G401 (cell line): ENCODE measurements at regions not wholly inside any gene's neighbourhood (a gene's known extent, or its start where the extent isn't known, plus 50 kb on each side); places are given as distances from the start of the nearest gene placed in this dataset.
"Not testable (repeated sequence)": the region's sequence is repeated elsewhere in the genome, so short reads cannot be mapped to it uniquely, and the experiment has no call there.

ENCODE experiments used
- DNase-seq: peaks from one replicate; pipeline ENCODE4 v3.0.0-alpha.2; 2015; ENCODE audit warnings: low spot score
- in situ Hi-C: cut with HindIII; loops from 2 replicates; pipeline ENCODE4 v1.10.0; 2016; ENCODE audit warnings: low sequenced_read_pairs, mixed read lengths

DNA sequence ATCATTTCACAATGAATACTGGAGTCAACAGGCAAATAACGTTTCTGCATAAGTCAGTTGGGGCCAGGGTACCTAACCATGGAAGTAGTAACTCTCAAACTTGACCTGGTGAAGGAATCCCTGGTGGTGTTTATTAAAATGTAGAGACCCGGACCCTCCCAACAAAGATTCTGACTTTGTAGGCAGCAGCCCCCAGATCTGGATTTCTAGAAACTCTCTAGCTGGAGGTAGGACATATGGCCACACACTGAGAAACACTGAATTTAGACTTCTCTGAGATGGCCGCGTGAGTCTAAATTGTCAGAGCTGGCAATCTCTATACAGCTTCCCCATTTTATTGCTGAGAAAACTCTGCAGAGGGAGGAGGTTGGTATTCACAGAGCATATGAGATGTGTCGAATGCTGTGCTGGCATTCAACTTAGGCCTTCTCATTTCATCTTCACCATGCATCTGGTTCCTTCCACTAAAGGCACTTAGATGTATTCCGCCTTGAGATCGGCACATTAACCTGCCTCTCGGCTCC is 278.1 kb downstream of the CYRIA start:
- DNase-seq: no peak
- in situ Hi-C loops: no loop called here

DNA sequence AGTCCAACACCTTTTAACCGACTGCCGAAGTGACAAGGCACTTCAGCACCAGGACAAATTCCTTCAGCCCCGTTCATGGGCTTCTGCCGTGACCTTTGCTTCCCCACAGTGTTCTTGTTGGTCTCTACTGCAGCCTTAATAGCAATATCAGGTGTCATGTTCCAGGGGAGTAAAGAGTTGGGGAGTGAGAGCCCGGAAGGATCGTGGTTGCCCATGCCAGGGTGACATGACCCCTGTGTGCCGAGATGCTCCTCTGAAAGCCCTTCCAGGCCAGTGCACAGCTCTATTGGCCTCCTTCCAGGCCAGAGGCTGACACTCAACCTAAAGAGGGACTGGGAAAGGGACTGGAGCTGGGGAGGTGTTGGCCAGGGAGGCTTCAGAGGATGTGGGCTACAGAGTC is 279.2 kb downstream of the CYRIA start:
- in situ Hi-C loops: no loop called here
- no peak for DNase-seq

DNA sequence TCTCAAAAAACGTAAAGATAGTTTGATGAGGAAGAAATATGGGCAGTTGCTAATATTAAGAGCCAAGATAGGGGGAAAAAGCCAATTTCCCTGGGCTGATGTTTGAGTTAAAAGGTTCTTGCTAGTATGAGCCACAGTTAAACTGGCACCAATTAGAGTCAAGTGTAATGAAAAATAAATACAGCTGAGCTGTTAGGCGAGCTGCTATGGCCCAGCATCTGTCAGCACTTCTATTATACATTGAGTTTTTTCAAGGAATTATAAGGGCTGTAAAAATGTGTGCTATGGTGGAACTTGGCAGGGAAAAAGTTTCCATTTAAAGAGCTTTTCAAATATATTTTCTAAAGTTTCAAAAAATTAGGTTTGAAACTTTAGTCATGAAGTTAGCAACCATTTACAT is 279.6 kb downstream of the CYRIA start:
- DNase-seq: no peak
- in situ Hi-C loops: no loop called here

DNA sequence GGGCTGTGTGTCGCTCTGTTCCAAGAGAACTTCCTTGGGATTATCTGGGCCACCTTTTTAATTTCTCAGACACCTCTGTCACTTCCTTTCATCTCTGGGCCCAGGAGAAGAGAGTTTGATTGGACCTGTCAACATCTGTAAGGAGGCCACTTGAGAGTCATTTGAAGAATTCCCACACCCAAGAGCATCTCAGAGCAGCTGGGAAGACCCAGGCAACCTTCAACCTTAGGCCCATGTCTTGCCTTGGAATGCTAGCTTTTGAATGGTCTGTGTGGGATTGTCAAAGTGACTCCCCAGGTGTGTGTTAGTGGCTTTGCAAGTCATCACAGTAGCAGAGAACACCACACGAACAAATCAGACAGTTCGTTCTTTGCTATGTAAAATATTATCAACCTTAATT is 280.3 kb downstream of the CYRIA start:
- in situ Hi-C loops: no loop called here
- DNase-seq: no peak

DNA sequence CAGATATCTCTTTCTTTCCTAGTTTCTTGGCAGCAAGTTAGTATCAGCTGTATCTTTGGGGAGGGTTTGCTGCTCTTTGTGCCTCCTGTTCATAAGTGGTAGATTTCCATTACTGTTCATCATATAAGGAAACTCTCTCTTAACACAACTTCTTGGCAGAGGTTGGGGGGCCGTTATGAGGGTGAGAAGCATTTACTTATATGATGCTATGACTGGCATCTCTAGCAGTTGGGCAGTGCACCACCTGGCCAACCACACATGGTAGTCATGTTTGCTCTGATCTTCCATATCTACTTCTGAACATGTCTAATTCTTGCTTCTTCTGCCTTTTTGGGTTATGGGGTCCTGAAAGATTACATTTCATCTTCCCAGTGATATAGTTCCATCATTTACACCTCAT is 282.2 kb downstream of the CYRIA start:
- in situ Hi-C loops: no loop called here
- DNase-seq: no peak

DNA sequence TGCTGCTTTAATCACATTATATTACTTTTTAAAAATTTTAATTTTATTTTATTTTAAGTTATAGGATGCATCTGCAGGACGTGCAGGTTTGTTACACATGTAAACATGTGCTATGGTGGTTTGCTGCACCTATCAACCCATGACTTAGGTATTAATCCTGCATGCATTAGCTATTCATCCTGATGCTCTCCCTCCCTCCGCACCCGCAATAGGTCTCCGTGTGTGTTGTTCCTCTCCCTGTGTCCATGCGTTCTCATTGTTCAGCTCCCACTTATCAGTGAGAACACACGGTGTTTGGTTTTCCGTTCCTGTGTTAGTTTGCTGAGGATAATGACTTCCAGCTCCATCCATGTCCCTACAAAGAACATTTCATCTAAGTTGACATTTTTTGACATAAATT is 283.2 kb downstream of the CYRIA start:
- no peak for DNase-seq
- in situ Hi-C loops: no loop called here

DNA sequence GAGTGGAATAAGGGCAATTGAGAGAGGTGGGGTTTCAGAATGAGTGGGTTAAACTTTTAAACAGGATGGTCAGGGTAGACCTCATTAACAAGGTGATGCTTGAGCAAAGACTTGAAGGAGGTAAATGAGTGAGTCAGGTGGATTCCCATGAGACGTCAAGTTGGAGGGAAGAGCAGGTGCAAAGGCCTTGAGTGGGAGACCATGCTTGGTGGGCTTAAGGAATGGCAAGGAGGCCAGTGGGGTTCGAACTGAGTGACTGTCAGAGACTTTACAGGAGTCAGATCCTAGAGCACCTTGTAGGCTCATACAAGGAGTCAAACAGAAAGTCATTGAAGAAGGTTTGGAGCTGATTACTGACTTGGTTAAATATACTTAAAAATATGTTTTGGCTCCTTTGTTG is 284.1 kb downstream of the CYRIA start:
- DNase-seq: no peak
- in situ Hi-C loops: no loop called here

DNA sequence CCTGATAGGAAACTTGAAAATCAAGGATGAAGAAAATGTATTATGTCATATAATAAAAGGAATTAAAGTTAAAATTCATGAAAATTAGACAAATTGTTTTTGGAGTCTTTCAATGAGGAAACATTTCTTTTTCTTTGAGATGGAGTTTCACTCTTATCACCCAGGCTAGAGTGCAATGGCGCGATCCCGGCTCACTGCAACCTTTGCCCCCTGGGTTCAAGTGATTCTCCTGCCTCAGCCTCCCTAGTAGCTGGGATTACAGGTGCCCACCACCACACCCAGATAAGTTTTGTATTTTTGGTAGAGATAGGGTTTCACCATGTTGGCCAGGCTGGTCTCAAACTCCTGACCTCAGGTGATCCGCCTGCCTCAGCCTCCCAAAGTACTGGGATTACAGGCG is 285.7 kb downstream of the CYRIA start:
- DNase-seq, in situ Hi-C loops: not testable (repeated sequence)

DNA sequence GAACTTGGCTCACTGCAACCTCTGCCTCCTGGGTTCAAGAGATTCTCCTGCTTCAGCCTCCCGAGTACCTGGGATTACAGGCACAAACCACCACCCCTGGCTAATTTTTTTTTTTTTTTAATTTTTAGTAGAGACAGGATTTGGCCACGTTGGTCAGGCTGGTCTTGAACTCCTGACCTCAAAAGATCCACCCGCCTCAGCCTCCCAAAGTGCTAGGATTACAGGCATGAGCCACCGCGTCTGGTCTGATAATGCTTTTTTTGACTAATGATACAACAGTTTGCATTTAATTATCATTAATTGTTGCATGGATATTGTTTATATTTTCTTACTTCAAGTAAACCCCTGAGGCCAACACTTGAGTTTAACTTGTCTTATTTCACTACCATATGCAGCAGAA is 286.6 kb downstream of the CYRIA start:
- in situ Hi-C loops, DNase-seq: not testable (repeated sequence)

DNA sequence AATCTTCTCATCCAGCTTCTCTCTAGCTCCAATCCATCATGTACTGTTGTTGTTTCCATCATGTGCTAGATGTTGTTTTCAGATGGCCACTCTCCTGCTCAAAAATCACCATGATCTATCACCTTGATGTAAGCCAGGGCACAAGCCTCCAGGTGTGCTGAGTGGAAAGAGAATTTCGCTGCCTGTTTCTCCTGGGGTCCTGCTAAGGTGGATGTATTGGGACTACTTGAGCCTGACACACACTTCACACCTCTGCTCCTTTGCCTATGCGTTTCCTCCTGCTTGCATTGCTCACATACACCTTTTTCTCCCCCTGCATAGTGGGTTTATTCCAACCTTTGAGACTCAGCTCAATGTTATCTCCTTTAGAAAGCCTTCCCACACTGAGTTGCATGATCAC is 287.6 kb downstream of the CYRIA start:
- DNase-seq: no peak
- in situ Hi-C loops: no loop called here

DNA sequence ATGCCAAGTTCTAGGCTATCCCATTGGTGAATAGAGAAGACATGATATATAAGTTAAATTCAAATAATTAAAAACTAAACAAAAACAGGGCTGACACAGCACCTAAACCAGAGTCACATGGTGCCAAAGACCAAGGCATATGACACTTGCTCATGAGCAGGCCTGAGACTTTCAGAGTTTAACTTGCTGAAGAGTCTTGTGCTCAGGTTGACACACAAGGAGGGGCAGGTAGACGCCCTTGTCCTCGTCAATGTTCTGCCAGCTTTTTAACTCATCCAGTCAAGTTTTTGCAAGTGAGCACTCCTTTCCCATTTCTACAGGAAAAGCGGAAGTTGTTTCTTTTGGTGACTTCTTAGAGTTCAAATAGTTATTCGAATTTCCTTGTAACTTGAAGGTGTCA is 289.7 kb downstream of the CYRIA start:
- no peak for DNase-seq
- in situ Hi-C loops: no loop called here

DNA sequence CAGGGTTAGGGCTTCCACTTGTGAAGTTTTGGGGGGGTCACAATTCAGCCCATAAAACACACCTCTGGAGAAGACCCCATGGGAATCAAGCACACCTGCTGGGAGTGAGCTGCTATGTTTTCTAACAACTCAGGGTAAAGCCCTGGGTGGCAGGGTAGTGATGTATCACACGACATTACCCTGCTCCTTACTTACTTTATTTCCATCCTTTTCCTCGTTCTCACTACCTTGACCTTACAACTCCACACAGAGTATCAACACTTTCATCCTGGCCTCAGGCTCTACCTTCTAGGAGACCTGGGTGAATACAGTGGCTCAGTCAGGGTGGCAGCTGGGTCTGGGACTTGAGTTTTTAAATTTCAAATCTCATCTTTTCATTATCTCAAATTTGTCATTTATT is 290.3 kb downstream of the CYRIA start:
- DNase-seq: no peak
- in situ Hi-C loops: no loop called here

DNA sequence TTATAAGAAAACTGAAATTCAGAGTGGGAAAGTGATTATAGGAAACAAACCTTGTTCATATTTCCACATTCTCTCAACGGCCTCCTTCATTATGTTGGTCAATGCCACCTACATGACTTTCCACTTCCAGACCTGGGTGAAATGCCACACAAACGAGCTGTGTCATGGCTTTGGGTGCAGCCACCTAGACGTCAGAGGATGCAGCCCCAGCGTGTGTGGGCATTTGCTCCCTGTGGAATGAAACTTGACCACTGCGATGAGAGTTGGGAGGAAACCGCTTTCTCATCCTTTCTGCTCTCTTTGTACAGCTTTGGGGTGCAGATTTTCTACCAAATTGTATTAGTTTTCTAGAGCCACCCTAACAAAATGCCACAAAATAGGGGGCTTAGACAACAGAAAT is 291.0 kb downstream of the CYRIA start:
- in situ Hi-C loops: no loop called here
- DNase-seq: no peak

DNA sequence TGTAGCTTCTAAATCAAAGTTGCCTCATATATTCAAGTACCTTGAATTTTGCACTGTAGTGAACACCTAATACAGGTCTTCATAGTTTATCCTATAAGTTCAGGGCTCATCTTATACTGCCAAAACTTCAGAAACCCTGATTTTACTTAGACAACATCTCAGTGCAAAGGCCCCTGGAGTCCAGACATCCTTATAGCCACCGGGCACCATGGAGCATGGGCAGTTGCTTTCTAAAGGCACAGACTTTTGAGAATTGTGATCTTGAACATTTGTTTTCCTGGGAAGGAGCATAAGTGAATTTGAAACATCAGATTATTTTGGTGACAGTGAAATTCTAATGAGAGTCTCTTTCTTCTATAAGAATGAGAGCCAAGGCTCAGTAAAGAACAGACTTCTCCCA is 292.3 kb downstream of the CYRIA start:
- in situ Hi-C loops: no loop called here
- DNase-seq: no peak

DNA sequence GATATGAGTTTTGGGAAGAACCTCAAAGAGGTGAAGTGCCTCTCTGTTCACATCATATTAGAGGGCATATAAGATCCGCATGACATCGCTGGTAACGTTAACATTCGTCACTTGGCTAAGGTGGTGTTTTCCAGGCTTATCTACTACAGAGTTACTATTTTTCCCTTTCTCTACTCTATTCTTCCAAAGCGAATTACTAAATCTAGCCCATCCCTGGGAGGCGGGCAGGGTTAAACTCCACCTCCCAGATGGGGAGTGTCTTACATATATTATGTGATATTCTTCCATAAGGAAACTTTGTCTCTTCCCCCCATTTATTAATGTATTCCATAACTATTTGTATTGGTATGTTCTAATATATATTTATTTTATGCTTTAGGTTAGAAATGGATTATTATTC is 293.9 kb downstream of the CYRIA start:
- in situ Hi-C loops: no loop called here
- no peak for DNase-seq

DNA sequence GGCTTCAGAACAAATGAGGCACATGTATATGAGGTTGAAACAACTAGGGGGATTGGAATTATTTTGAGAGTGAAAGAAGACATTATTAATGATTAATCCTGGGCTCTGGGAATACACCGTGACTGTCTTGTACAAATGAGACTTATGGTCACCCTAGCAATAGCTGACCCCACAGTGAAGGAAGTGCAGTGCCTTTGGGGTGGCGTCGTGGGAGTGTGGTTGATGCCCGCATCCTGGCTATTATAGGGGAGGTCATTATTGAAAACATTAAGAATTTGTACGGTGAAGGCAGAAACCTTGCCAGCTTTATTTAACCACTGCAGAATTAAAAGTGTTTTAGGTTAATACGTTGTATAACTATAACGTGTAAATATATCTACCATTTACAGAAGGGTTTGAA is 296.7 kb downstream of the CYRIA start:
- in situ Hi-C loops: no loop called here
- DNase-seq: no peak

DNA sequence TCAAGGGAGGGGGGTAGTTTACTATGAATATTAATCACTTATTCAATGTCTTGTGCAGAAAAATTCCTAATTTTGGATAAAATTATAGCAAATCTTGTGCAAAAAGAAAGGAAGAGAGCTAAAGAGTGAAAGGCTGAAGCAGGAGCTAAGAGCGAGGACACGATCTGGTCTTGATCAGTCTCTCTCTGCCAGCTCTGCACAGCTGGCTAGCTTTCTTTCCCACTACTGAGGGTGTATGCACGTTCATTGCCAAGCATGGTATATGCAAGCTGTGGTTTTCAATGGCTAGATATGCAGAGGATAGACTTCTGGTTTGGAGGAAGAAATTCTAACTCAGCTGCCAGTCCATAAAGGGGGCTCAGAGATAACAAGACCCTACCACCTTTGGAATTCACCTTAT is 297.3 kb downstream of the CYRIA start:
- in situ Hi-C loops: no loop called here
- no peak for DNase-seq

DNA sequence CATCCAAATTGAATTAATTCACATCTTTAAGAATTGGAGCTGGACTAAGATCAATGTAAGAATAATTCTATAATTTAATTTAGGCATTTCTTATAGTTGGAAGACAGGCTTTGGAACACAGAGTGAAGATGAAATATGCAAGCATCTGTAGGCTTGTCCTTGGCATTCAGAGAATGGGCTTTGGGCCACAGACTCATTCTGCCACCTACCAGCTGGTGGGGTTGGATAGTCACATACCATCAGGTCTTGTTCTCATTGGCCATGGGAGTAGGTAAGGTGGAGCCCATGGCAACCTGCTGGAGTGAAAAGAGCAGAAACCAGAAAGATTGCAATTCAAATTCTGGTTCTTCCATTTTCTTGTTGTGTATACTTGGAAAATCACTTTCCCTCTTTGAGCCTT is 300.3 kb downstream of the CYRIA start:
- in situ Hi-C loops: no loop called here
- DNase-seq: peak; percentile 2

DNA sequence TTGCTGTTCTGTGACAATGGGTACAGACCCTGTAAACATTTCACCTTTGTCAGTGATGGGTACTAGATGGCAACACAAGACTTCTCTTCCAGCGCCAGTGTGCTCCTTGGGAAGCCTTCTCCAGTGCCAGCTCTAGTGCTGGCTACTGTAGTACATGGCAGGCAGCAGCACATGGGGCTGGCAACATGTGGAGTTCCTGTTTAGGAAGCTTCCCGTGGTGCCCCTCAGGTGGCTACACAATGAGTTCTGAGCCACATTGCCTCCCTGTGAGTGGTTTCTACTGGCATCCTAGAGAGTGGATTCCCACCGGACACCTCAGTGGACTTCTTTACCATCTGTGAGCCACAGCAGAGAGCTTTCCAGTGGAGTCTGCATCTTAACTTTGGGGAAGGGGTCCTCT is 302.1 kb downstream of the CYRIA start:
- in situ Hi-C loops: no loop called here
- DNase-seq: no peak

DNA sequence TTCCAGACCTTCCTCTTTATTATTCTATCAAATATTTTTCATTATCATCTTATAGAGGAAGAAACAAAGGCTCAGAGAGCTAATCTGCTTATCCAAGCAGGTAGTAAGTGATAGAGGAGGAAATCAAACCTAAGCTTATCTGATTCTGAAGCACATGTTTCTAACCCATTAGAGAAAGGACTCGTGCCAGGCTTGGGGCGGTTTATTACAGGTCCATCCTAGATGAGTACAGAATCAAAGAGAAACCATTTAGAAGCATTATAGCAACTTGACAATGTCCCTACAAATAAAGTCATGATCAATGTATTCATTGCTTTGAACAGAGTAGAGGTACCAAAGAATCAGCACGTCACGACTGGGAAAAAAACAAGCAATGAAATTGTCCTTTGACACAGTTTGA is 303.0 kb downstream of the CYRIA start:
- in situ Hi-C loops: no loop called here
- DNase-seq: no peak

DNA sequence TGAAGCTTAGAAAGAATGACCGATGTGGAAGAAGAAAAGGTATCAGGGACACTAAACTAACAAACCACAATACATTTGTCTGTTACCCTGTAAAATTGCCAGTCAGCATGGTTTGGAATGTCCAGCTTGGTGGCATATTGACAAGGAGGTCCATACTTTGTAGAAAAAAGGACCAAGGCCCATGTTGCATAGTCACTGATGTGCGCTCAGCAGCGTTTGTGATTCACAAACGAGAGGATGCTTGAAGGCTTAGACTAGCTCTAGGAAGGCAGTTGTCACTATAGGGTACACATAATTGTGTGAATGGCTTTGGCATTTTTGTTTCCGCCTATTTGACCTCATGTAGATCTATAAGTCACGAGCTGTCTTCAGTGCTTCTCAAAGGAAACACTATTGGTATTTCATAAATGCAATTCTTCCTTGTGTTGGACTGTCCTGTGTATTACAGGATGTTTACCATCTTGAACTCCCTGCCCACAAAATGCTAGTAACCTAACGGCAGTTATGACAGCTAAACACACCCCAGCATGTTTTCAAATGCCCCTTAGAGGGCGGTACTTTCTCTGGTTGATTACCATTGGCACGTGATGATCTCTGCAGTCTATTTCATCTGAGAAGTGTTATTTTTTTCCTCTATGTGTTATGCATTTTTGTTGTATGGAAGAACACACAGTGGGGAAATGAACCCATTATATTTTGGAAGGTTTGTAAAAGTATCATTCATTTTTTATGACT is 304.2 kb downstream of the CYRIA start:
- DNase-seq: no peak
- in situ Hi-C loops: no loop called here

DNA sequence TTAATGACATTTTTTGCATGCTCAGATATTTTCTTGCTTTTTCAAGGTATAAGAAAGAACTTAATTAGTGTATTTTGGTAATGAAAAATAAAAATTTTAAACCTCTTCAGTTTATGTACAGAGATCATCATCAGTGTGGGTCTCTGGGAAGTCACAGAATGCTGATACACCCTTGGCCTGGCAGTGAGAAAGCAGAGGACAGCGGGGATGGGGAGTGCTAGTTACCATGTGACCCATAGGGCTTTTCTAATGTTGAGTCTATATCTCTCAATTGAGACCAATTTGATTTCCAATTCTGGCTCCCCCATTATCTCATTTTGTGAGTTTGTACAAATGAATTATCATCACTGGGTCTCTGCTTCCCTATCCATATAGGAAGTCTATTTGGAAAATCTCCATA is 305.7 kb downstream of the CYRIA start:
- in situ Hi-C loops: no loop called here
- DNase-seq: no peak
